ENCODE measurements at regions not wholly inside any gene's neighbourhood (a gene's known extent, or its start where the extent isn't known, plus 50 kb on each side); places are given as distances from the start of the nearest gene placed in this dataset.
A peak's percentile ranks its signal among the peaks of the same experiment; 100 is the strongest.
"Not testable (repeated sequence)": the region's sequence is repeated elsewhere in the genome, so short reads cannot be mapped to it uniquely, and the experiment has no call there.

GRCh38 chr15:35698331-35698730 lies 152.4 kb upstream of the DPH6 start:
- ChIA-PET CTCF (interaction anchor here (0.7 kb wide), 4 partner anchors 106 to 914 kb away, joined by 3 to 4 read pairs (median 4); no protein-coding TSS in a partner anchor), POLR2A (ENCODE audit: unreplicated experiment) (interaction anchor here (0.5 to 0.8 kb wide), 5 partner anchors 21 to 884 kb away, joined by 3 to 22 read pairs (median 11); no protein-coding TSS in a partner anchor)
- Histone ChIP-seq H4K20me1 (ENCODE audit: insufficient read depth) (no peaks in the 10 kb centered on the region), H3K9me2 (ENCODE audit: insufficient read depth) (no peaks in the 10 kb centered on the region), H3K27ac (0 out of 2 replicates have a peak overlapping the region, but pooled peaks have one; percentile 48), H3K4me1 (replicated peaks; ENCODE audit: insufficient read depth) (peaks cover 21% of the 10 kb centered on the region), H3K79me2 (ENCODE audit: low read depth) (no peaks in the 10 kb centered on the region), H2AFZ (no peak overlapping the region), H3K4me2 (peak overlapping the region; percentile 43; the same call in 1 of the 2 replicates), H3F3A (ENCODE audit: insufficient read depth, low read depth) (no peaks in the 10 kb centered on the region), H3K4me3 (no peak overlapping the region), H3K27me3 (ENCODE audit: insufficient read depth, low read depth) (no peaks in the 10 kb centered on the region), H3K36me3 (ENCODE audit: low read depth) (no peaks in the 10 kb centered on the region), H3K9me3 (ENCODE audit: insufficient read depth, low read depth) (no peaks in the 10 kb centered on the region)
- DNase-seq, result no peak
- no TSS peak for BruUV-seq (replicated peaks)
- intact Hi-C loops (cut with micrococcal nuclease; ENCODE audit: unreplicated experiment), result loop anchor here (2.0 to 10.0 kb wide), 6 partner anchors 151 to 1346 kb away; partner anchors contain the start of gene DPH6
- TF ChIP-seq CTCF (conservative IDR thresholded peaks at IDR 0.05) (no peak), EZH2 (IDR thresholded peaks at IDR 0.05; ENCODE audit: low read depth) (no peak)

- no TSS peak for BruUV-seq (replicated peaks)
- no peaks in the 10 kb centered on the region for H3K9me3 ChIP-seq (ENCODE audit: insufficient read depth, low read depth)
- H3K4me2 ChIP-seq, result no peak overlapping the region
- no peak overlapping the region for H2AFZ ChIP-seq
- H3K27ac ChIP-seq, result no peak overlapping the region
- TF ChIP-seq CTCF (conservative IDR thresholded peaks at IDR 0.05) (no peak), EZH2 (IDR thresholded peaks at IDR 0.05; ENCODE audit: low read depth) (no peak)
- no peaks in the 10 kb centered on the region for H3K36me3 ChIP-seq (ENCODE audit: low read depth)
- no peak for DNase-seq
- H3K4me1 ChIP-seq (replicated peaks; ENCODE audit: insufficient read depth), result peaks cover 21% of the 10 kb centered on the region
- H3K9me2 ChIP-seq (ENCODE audit: insufficient read depth), result no peaks in the 10 kb centered on the region
- H3F3A ChIP-seq (ENCODE audit: insufficient read depth, low read depth), result no peaks in the 10 kb centered on the region
- no peaks in the 10 kb centered on the region for H3K27me3 ChIP-seq (ENCODE audit: insufficient read depth, low read depth)
- no peaks in the 10 kb centered on the region for H4K20me1 ChIP-seq (ENCODE audit: insufficient read depth)
- ChIA-PET CTCF (no interaction called here), POLR2A (ENCODE audit: unreplicated experiment) (no interaction called here)
- no peak overlapping the region for H3K4me3 ChIP-seq
- H3K79me2 ChIP-seq (ENCODE audit: low read depth), result no peaks in the 10 kb centered on the region
- intact Hi-C loops (cut with micrococcal nuclease; ENCODE audit: unreplicated experiment), result loop anchor here (2.0 to 10.0 kb wide), 6 partner anchors 152 to 1346 kb away; partner anchors contain the start of gene DPH6
Measured at GRCh38 chr15:35698966-35699575, 153.1 kb upstream of the DPH6 start.

- H3K9me3 ChIP-seq (ENCODE audit: insufficient read depth, low read depth); intact Hi-C loops (cut with micrococcal nuclease; ENCODE audit: unreplicated experiment); H3K27me3 ChIP-seq (ENCODE audit: insufficient read depth, low read depth); H3K79me2 ChIP-seq (ENCODE audit: low read depth); H3K4me2 ChIP-seq; H2AFZ ChIP-seq; CTCF ChIA-PET; H3F3A ChIP-seq (ENCODE audit: insufficient read depth, low read depth); H3K36me3 ChIP-seq (ENCODE audit: low read depth); H3K27ac ChIP-seq; DNase-seq; H4K20me1 ChIP-seq (ENCODE audit: insufficient read depth); H3K4me3 ChIP-seq; POLR2A ChIA-PET (ENCODE audit: unreplicated experiment); BruUV-seq (replicated peaks); H3K9me2 ChIP-seq (ENCODE audit: insufficient read depth): not testable (repeated sequence)
- H3K4me1 ChIP-seq (replicated peaks; ENCODE audit: insufficient read depth), result peaks cover 21% of the 10 kb centered on the region
Measured at GRCh38 chr15:35700091-35700593, 154.2 kb upstream of the DPH6 start.

Data from PC-9 (cell line).